Heart left ventricle (tissue), 16 donors: ENCODE measurements at regions not wholly inside any gene's neighbourhood (a gene's known extent, or its start where the extent isn't known, plus 50 kb on each side); places are given as distances from the start of the nearest gene placed in this dataset.

Experiments used
- ATAC-seq, 4 donors: fragments of 200-7000 bp; cut with Tn5 transposase; one replicate each; pipeline ENCODE4 v1.9.1; 2020 to 2022; ENCODE audit warnings: moderate library complexity in 4 of 4, mild to moderate bottlenecking in 3 of 4, moderate number of reproducible peaks in 1 of 4
- DNase-seq, 5 donors: peaks; one replicate each; pipeline ENCODE4 v3.0.0-alpha.2; 2020
- H3K27ac ChIP-seq, 12 donors: fragments of 200-600 bp; sonication (generic) in 4 of 12; one replicate each; pipeline versions ENCODE4 v1.5.0 to v1.8.0; 2016 to 2022; ENCODE audit warnings: mild to moderate bottlenecking in 2 of 12
- H3K27me3 ChIP-seq, 9 donors: fragments of 200-600 bp; sonication (generic) in 2 of 9; one replicate each; pipeline versions ENCODE4 v1.5.1 to v1.8.0; 2016 to 2022; ENCODE audit warnings: mild to moderate bottlenecking in 3 of 9
- H3K36me3 ChIP-seq, 9 donors: fragments of 200-600 bp; sonication (generic) in 2 of 9; one replicate each; pipeline versions ENCODE4 v1.5.0 to v1.8.0; 2018 to 2022; ENCODE audit warnings: mild to moderate bottlenecking in 2 of 9
- H3K4me1 ChIP-seq, 12 donors: fragments of 200-600 bp; sonication (generic) in 4 of 12; one replicate each; pipeline versions ENCODE4 v1.5.0 to v1.8.0; 2016 to 2022; ENCODE audit warnings: mild to moderate bottlenecking in 3 of 12
- H3K4me3 ChIP-seq, 12 donors: fragments of 200-600 bp; sonication (generic) in 4 of 12; one replicate each; pipeline versions ENCODE4 v1.5.0 to v1.8.0; 2017 to 2022; ENCODE audit warnings: mild to moderate bottlenecking in 9 of 12, moderate library complexity in 4 of 12
- H3K9me3 ChIP-seq, 12 donors: fragments of 200-600 bp; sonication (generic) in 4 of 12; one replicate each; pipeline versions ENCODE4 v1.5.0 to v1.8.0; 2016 to 2022; ENCODE audit warnings: mild to moderate bottlenecking in 1 of 12
- CTCF ChIP-seq, 12 donors: fragments of 200-600 bp; sonication (generic) in 4 of 12; IDR thresholded peaks; one replicate each; pipeline versions ENCODE4 v1.5.0 to v1.8.0; 2018 to 2022; ENCODE audit warnings: antibody characterized with exemption in 12 of 12, mild to moderate bottlenecking in 5 of 12
- POLR2A ChIP-seq, 2 donors: fragments of 450-650 bp; IDR thresholded peaks; one replicate each; pipeline ENCODE4 v1.6.1; 2017; ENCODE audit warnings: antibody characterized with exemption in 2 of 2, mild to moderate bottlenecking in 2 of 2, moderate library complexity in 2 of 2
- WGBS, 4 donors: extraction: QIAGEN DNeasy Blood & Tissue Kit in 2 of 4; methylation state at CpG; one replicate each; pipeline versions ENCODE4 v1.1.5 to v1.1.7; 2013 to 2018; 5-methylcytosine and 5-hydroxymethylcytosine counted together
- intact Hi-C, 10 donors: fragments of 100-400 bp; cut with DNase I; formaldehyde crosslinking; loops; one replicate each; pipeline versions ENCODE4 v1.11.1 to v1.14.2; 2022
- donor health status: ischemic (EF 13 %, LVEDD 7.1; RV severe dilation, severe dysfunction).
- donor health status: healthy with polysubstance abuse.
- donor health status: DM: no; HTN: yes; CAD: no.
- donor health status: DM: no; HTN: no; CAD: no.
- donor health status: ischemic (EF 25% LVEDD 6.9; RV normal size, moderate dysfunction).
- donor health status: ischemic (EF 25% LVEDD 5.7; RV mildly dilated, moderate dysfunction).
- donor health status: healthy.
- donor health status: DM: yes; HTN: yes; CAD: no.
- donor health status: ischemic (EF 35%, LVEDD 5.7; RV mildly dilated, moderate dysfunction).
- donor health status: nonischemic (EF 11% LVEDD 7.7; RV severe dilation, severe dysfunction).
- donor health status: DM: yes; HTN: yes; CAD: no.
- donor health status: PGD.
- donor health status: ischemic (EF 29% LVEDD 5.4; RV normal size, mild dysfunction).
- donor health status: nonischemic (EF 23%, LVEDD 6.1; RV moderate dilation, normal function).

GRCh38 chr14:97912217-97912616 is 1115.0 kb downstream of the VRK1 start:
- WGBS, 4 donors = 28 to 54% (median 38%) methylated on average over 6 of the region's 6 CpGs

GRCh38 chr14:97916100-97916499 is 1118.9 kb downstream of the VRK1 start:
- H3K9me3 ChIP-seq = no peaks in the 10 kb centered on the region
- ATAC-seq = no peak
- TF ChIP-seq POLR2A (IDR thresholded peaks at IDR 0.05) (no peak), CTCF (IDR thresholded peaks at IDR 0.05) (no peak)
- no peak for DNase-seq
- no peak overlapping the region for H3K27ac ChIP-seq
- WGBS, 4 donors = 64 to 100% (median 89%) methylated on average over 1 of the region's 1 CpG
- no peak overlapping the region for H3K4me3 ChIP-seq
- no peaks in the 10 kb centered on the region for H3K4me1 ChIP-seq
- peaks cover 0 to 4% (median 0%) of the 10 kb centered on the region in 9 donors for H3K27me3 ChIP-seq
- no peaks in the 10 kb centered on the region for H3K36me3 ChIP-seq
- intact Hi-C loops = no loop called here

More at GRCh38 chr14:97912217-97912616, 1115.0 kb downstream of the VRK1 start:
- no peak overlapping the region for H3K27ac ChIP-seq
- peaks cover 0 to 19% (median 1%) of the 10 kb centered on the region in 12 donors for H3K9me3 ChIP-seq
- TF ChIP-seq POLR2A (IDR thresholded peaks at IDR 0.05) (no peak), CTCF (IDR thresholded peaks at IDR 0.05) (no peak)
- H3K27me3 ChIP-seq = peaks cover 0 to 4% (median 0%) of the 10 kb centered on the region in 9 donors
- intact Hi-C loops = no loop called here
- no peaks in the 10 kb centered on the region for H3K36me3 ChIP-seq
- ATAC-seq = no peak
- DNase-seq = no peak
- H3K4me3 ChIP-seq = no peak overlapping the region
- H3K4me1 ChIP-seq = no peaks in the 10 kb centered on the region

- Histone ChIP-seq H3K9me3 (no peaks in the 10 kb centered on the region), H3K27ac (no peak overlapping the region), H3K4me1 (no peaks in the 10 kb centered on the region), H3K4me3 (no peak overlapping the region), H3K27me3 (peaks cover 0 to 4% (median 0%) of the 10 kb centered on the region in 9 donors), H3K36me3 (no peaks in the 10 kb centered on the region)
- no peak for ATAC-seq
- intact Hi-C loops = no loop called here
- no peak for DNase-seq
- 80 to 87% (median 85%) methylated on average over 5 of the region's 5 CpGs for WGBS, 4 donors
- TF ChIP-seq POLR2A (IDR thresholded peaks at IDR 0.05) (no peak), CTCF (IDR thresholded peaks at IDR 0.05) (no peak)
These were observed 1119.7 kb downstream of the VRK1 start for GRCh38 chr14:97916669-97917568.

GRCh38 chr14:97920201-97920600 is 1123.0 kb downstream of the VRK1 start:
- Histone ChIP-seq H3K4me1 (no peaks in the 10 kb centered on the region), H3K27me3 (no peaks in the 10 kb centered on the region), H3K9me3 (no peaks in the 10 kb centered on the region), H3K4me3 (no peak overlapping the region), H3K36me3 (no peaks in the 10 kb centered on the region), H3K27ac (no peak overlapping the region)
- TF ChIP-seq CTCF (IDR thresholded peaks at IDR 0.05) (no peak), POLR2A (IDR thresholded peaks at IDR 0.05) (no peak)
- intact Hi-C loops = loop anchor here in 1 of 10 donors (10.0 kb wide), 1 partner anchor 575 kb away; no protein-coding TSS in a partner anchor
- 81 to 88% (median 85%) methylated on average over 3 to 5 of the region's 5 CpGs for whole genome bisulfite sequencing, 4 donors
- DNase-seq (no peak), ATAC-seq (no peak)
